ENCODE measurements at regions not wholly inside any gene's neighbourhood (a gene's known extent, or its start where the extent isn't known, plus 50 kb on each side); places are given as distances from the start of the nearest gene placed in this dataset.

DNA sequence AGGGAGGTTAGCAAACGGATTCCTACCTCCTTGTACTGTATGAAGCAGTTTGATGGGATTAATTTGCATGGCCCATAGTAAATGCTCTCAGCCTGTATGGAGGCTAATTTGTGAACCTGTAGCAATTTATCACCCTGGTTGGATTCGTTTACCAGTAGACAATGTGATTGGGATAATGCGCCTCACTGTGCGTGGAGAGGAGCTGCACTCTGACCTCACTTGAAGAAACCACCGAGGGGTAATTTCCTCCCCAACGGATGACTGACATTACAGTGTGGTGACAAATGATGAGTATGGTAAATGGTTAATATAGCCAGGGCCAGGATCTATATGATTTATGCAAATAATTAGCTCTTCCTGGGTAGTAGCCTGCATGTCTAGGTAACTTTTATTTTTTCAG, 479.1 kb upstream of the RBFOX1 start (continued):
- no peak for TF ChIP-seq SIN3A (IDR thresholded peaks at IDR 0.05; ENCODE audit: low read depth)
- TF ChIP-seq EZH2phosphoT487 (IDR thresholded peaks at IDR 0.05; ENCODE audit: borderline replicate concordance), result no peak

GRCh38 chr16:6852643-6853225, 479.9 kb upstream of the RBFOX1 start:
- H3K36me3 ChIP-seq (ENCODE audit: control insufficient read depth in 1 of 2, insufficient read depth in 2 of 2, low read length in 2 of 2), result no peaks in the 10 kb centered on the region
- H2AFZ ChIP-seq (ENCODE audit: low read depth, low read length, poor library complexity, severe bottlenecking), result no peak overlapping the region
- no TSS peak for BruUV-seq (replicated peaks)
- no peaks in the 10 kb centered on the region for H3K4me1 ChIP-seq (ENCODE audit: control insufficient read depth in 1 of 2, insufficient read depth in 2 of 2, low read length in 2 of 2)
- H3K27ac ChIP-seq (ENCODE audit: low read depth, low read length), result no peak overlapping the region
- H3K4me2 ChIP-seq (ENCODE audit: low read length), result no peak overlapping the region
- ChIA-PET POLR2A (no interaction called here), RAD21 (ENCODE audit: low non-redundant PET in 1 of 2, low total read pairs in 2 of 2, uncharacterized antibody in 2 of 2, unreplicated experiment in 2 of 2) (no interaction called here), CTCF (no interaction called here)
- no peaks in the 10 kb centered on the region for H4K20me1 ChIP-seq (ENCODE audit: insufficient read depth)
- ATAC-seq, result no peak
- H3K79me2 ChIP-seq (ENCODE audit: insufficient read depth, low read length), result no peaks in the 10 kb centered on the region
- no peak for DNase-seq (ENCODE audit: low read depth, low spot score)
- TF ChIP-seq, protein P1, sequence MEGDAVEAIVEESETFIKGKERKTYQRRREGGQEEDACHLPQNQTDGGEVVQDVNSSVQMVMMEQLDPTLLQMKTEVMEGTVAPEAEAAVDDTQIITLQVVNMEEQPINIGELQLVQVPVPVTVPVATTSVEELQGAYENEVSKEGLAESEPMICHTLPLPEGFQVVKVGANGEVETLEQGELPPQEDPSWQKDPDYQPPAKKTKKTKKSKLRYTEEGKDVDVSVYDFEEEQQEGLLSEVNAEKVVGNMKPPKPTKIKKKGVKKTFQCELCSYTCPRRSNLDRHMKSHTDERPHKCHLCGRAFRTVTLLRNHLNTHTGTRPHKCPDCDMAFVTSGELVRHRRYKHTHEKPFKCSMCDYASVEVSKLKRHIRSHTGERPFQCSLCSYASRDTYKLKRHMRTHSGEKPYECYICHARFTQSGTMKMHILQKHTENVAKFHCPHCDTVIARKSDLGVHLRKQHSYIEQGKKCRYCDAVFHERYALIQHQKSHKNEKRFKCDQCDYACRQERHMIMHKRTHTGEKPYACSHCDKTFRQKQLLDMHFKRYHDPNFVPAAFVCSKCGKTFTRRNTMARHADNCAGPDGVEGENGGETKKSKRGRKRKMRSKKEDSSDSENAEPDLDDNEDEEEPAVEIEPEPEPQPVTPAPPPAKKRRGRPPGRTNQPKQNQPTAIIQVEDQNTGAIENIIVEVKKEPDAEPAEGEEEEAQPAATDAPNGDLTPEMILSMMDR (IDR thresholded peaks at IDR 0.05 in 2 of 3, conservative IDR thresholded peaks at IDR 0.05 in 1 of 3; ENCODE audit: borderline replicate concordance in 1 of 3, insufficient read depth in 1 of 3, low read depth in 2 of 3, low read length in 2 of 3), result no peak
- TF ChIP-seq ELF1 (IDR thresholded peaks at IDR 0.05; ENCODE audit: borderline replicate concordance, low read depth), result no peak
- TF ChIP-seq, protein P2, sequence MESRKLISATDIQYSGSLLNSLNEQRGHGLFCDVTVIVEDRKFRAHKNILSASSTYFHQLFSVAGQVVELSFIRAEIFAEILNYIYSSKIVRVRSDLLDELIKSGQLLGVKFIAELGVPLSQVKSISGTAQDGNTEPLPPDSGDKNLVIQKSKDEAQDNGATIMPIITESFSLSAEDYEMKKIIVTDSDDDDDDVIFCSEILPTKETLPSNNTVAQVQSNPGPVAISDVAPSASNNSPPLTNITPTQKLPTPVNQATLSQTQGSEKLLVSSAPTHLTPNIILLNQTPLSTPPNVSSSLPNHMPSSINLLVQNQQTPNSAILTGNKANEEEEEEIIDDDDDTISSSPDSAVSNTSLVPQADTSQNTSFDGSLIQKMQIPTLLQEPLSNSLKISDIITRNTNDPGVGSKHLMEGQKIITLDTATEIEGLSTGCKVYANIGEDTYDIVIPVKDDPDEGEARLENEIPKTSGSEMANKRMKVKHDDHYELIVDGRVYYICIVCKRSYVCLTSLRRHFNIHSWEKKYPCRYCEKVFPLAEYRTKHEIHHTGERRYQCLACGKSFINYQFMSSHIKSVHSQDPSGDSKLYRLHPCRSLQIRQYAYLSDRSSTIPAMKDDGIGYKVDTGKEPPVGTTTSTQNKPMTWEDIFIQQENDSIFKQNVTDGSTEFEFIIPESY (IDR thresholded peaks at IDR 0.05; ENCODE audit: extremely low read depth, insufficient replicate concordance, low read length), result no peak
- TF ChIP-seq YY1 (IDR thresholded peaks at IDR 0.05; ENCODE audit: extremely low read depth, insufficient replicate concordance, low read depth, low read length), result no peak
- no peak for TF ChIP-seq SP1 (IDR thresholded peaks at IDR 0.05; ENCODE audit: low read depth)
- no peak for TF ChIP-seq CBX3 (IDR thresholded peaks at IDR 0.05; ENCODE audit: low read depth)
- no peak for TF ChIP-seq TCF7L2 (IDR thresholded peaks at IDR 0.05; ENCODE audit: borderline replicate concordance, extremely low read depth, insufficient read depth, insufficient read length)
- TF ChIP-seq SRF (IDR thresholded peaks at IDR 0.05; ENCODE audit: low read depth), result no peak
- no peak for TF ChIP-seq EZH2 (IDR thresholded peaks at IDR 0.05)
- TF ChIP-seq FOSL1 (IDR thresholded peaks at IDR 0.05; ENCODE audit: low read depth), result no peak
- TF ChIP-seq EZH2phosphoT487 (IDR thresholded peaks at IDR 0.05; ENCODE audit: borderline replicate concordance), result no peak
- TF ChIP-seq CEBPB (IDR thresholded peaks at IDR 0.05; ENCODE audit: low read depth), result no peak
- TF ChIP-seq POLR2A (IDR thresholded peaks at IDR 0.05; ENCODE audit: borderline replicate concordance, extremely low read depth, insufficient read depth, insufficient read length), result no peak
- no peak overlapping the region for H3K9ac ChIP-seq (ENCODE audit: low read length)
- no peak overlapping the region for H3K4me3 ChIP-seq (replicated peaks in 1 of 2; ENCODE audit: low read depth in 1 of 2, low read length in 2 of 2)
- no peaks in the 10 kb centered on the region for H3K27me3 ChIP-seq (ENCODE audit: insufficient read depth, low read length)
- H3K9me2 ChIP-seq (ENCODE audit: insufficient read depth), result no peaks in the 10 kb centered on the region
- intact Hi-C loops (cut with micrococcal nuclease), result no loop called here
- no peaks in the 10 kb centered on the region for H3K9me3 ChIP-seq (ENCODE audit: control insufficient read depth in 1 of 2, insufficient read depth in 1 of 2, low read depth in 1 of 2, low read length in 2 of 2)
